ENCODE measurements at regions not wholly inside any gene's neighbourhood (a gene's known extent, or its start where the extent isn't known, plus 50 kb on each side); places are given as distances from the start of the nearest gene placed in this dataset.

GRCh38 chr13:58869566-58869965, 1238.0 kb downstream of the PCDH17 start:
- TF ChIP-seq CTCF (IDR thresholded peaks at IDR 0.05), result no peak
- no peak for TF ChIP-seq POLR2A (IDR thresholded peaks at IDR 0.05)
